ENCODE measurements at regions not wholly inside any gene's neighbourhood (a gene's known extent, or its start where the extent isn't known, plus 50 kb on each side); places are given as distances from the start of the nearest gene placed in this dataset.
A peak's percentile ranks its signal among the peaks of the same experiment; 100 is the strongest.
"Not testable (repeated sequence)": the region's sequence is repeated elsewhere in the genome, so short reads cannot be mapped to it uniquely, and the experiment has no call there.

DNA sequence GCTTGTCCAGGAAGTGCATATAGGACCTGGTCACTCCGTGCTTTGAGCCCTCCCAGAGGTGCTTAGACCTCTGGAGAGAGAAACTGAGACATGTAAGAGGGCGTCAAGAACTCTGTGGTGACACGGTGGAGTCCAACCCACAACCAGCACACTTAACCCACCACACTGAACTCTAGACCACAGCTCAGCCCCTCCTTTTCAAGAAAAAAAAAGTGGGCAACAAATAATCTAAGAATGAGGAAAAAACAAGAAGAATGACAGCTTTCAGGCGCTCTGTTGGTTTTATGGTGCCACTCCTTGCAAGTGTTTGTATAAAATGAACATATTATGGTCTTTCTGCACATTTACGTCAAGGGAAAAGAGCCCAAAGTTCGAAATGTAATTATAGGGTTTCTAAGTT is 50.2 kb upstream of the SNAPC3 start:
- no peak for DNase-seq

- no peak for DNase-seq
Observed at GRCh38 chr9:15371448-15371845, 51.2 kb upstream of the SNAPC3 start.

DNA sequence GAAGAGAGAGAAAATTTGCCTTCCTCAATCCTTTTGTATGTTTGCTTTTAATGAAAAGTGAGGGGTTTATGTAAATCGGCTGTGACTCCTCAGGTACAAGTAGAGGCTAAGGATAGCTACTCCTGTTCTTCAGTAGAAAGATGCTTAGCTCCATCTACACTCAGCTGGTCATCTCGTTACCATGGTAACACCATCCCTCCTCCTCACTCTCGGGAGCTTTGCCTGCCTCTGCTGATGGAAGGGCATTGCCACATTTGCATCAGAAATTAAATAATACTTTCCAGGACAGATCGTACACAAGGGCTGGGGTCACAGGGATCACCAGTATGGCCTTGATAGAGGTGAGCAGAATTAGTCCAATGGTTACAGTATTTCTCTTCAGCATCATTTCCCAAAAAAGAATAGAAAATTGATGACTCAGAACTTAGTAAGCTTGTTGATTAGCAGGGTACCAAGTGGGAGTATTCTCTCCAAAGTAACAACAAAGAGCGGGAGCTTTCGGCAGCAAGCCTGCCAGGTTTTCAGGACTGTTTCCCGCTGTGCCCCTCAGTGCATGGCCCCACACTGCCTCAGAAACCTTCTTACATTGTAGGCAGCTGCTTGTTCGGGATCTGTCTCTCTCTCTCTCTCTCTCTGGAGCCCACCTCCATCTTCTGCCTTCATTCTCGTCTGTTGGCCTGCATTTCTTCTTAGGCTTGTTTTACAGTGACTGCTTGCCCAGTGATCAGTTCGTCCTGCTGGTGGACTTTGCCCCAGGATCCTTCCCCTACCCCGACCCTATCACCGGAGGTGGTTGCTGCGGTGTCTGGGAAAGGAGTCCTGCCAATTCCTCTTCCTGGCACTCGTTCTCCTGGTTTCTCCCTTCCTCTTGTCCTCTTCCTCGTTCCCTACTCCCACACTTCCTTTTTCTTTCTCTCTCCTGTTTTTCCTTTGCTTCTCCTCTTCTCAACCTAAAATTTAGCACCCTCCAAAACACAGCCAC is 51.9 kb upstream of the SNAPC3 start:
- DNase-seq: no peak

- DNase-seq: no peak
Observed at GRCh38 chr9:15369871-15370270, 52.8 kb upstream of the SNAPC3 start.

GRCh38 chr9:15369238-15369637 is 53.4 kb upstream of the SNAPC3 start:
- DNase-seq: no peak

- not testable (repeated sequence) for DNase-seq
Observed at GRCh38 chr9:15364975-15365553, 57.6 kb upstream of the SNAPC3 start.

DNA sequence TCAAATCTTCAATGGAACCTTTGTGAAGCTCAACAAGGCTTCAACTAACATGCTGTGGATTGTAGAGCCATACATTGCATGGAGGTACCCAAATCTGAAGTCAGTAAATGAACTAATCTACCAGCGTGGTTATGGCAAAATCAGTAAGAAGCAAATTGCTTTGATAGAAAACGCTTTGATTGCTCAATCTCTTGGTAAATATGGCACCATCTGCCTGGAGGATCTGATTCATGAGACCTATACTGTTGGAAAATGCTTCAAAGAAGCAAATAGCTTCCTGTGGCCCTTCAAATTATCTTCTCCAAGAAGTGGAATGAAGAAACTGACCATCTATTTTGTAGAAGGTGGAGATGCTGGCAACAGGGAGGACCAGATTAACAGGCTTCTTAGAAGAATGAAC is 54.7 kb upstream of the TTC39B start:
- DNase-seq: no peak

- DNase-seq: peak; percentile 82
Observed at GRCh38 chr9:15357050-15357653, 50.1 kb upstream of the TTC39B start.
